ENCODE measurements at regions not wholly inside any gene's neighbourhood (a gene's known extent, or its start where the extent isn't known, plus 50 kb on each side); places are given as distances from the start of the nearest gene placed in this dataset.

- TF ChIP-seq MCM7 (IDR thresholded peaks at IDR 0.05) (no peak), TAL1 (IDR thresholded peaks at IDR 0.05) (no peak), ZNF316 (IDR thresholded peaks at IDR 0.05) (peak; percentile 45; the same call in 1 of the 2 replicates), CHD4 (IDR thresholded peaks at IDR 0.05; ENCODE audit: insufficient read depth, insufficient replicate concordance, low read depth, low read length, poor library complexity, severe bottlenecking) (no peak), ATF1 (CRISPR knock-in tag; IDR thresholded peaks at IDR 0.05) (no peak), ATF1 (tag; IDR thresholded peaks at IDR 0.05) (no peak), ZNF507 (tag; conservative IDR thresholded peaks at IDR 0.05) (no peak), RBM34 (IDR thresholded peaks at IDR 0.05; ENCODE audit: borderline replicate concordance, insufficient read depth, low read length) (no peak), HES1 (IDR thresholded peaks at IDR 0.05; ENCODE audit: low read depth) (no peak), ZNF184 (CRISPR knock-in tag; IDR thresholded peaks at IDR 0.05) (no peak), ELF4 (CRISPR knock-in tag; IDR thresholded peaks at IDR 0.05) (no peak), POLR2G (IDR thresholded peaks at IDR 0.05; ENCODE audit: low read depth, low read length) (no peak), MAFG (tag; conservative IDR thresholded peaks at IDR 0.05) (0 out of 2 replicates have a peak, but pooled peaks have one; percentile 10)
These were observed 416.6 kb upstream of the NECTIN3 start for GRCh38 chr3:110654843-110655502.

More at GRCh38 chr3:110654843-110655502, 416.6 kb upstream of the NECTIN3 start:
- H3K9me1 ChIP-seq (ENCODE audit: control insufficient read depth, insufficient read depth, low read length), result no peaks in the 10 kb centered on the region
- ChIA-PET CTCF (ENCODE audit: low intra/inter-chr PET ratio) (no interaction called here), POLR2A (interaction anchor here (0.7 kb wide), 1 partner anchor 11 kb away, joined by 3 read pairs; no protein-coding TSS in a partner anchor)
- no peaks in the 10 kb centered on the region for H3K9me3 ChIP-seq (replicated peaks; ENCODE audit: control insufficient read depth, insufficient read depth, low read depth, low read length)
- no peaks in the 10 kb centered on the region for H4K20me1 ChIP-seq (replicated peaks; ENCODE audit: control insufficient read depth, insufficient read depth, low read length)
- DNase-seq (ENCODE audit: extremely low read depth in 1 of 4, low spot score in 3 of 4), result no peak
- no peak overlapping the region for H3K4me3 ChIP-seq
- no peak overlapping the region for H3K4me2 ChIP-seq (ENCODE audit: insufficient read depth, low read length)
- H2AFZ ChIP-seq (ENCODE audit: low read depth, low read length), result no peak overlapping the region
- H3K4me1 ChIP-seq (replicated peaks in 1 of 2; ENCODE audit: control insufficient read depth in 2 of 2, insufficient read depth in 2 of 2, low read length in 2 of 2), result no peaks in the 10 kb centered on the region
- WGBS (ENCODE audit: insufficient coverage, low coverage, missing lambda C conversion rate), result 37% methylated on average over 3 of the region's 3 CpGs
- in situ Hi-C loops (cut with MboI) (no loop called here), intact Hi-C loops (cut with micrococcal nuclease) (no loop called here)
- peaks cover 2% of the 10 kb centered on the region; the same call in 1 of the 3 replicates for H3K36me3 ChIP-seq (ENCODE audit: control insufficient read depth, insufficient read depth, low read length)
- no peak for ATAC-seq
- no peak overlapping the region for H3K27ac ChIP-seq (ENCODE audit: extremely low read depth, low read depth, low read length)
- no peaks in the 10 kb centered on the region for H3K79me2 ChIP-seq (ENCODE audit: control insufficient read depth, insufficient read depth, low read length)
- H3K9ac ChIP-seq (ENCODE audit: insufficient read depth in 1 of 2, low read depth in 2 of 2, low read length in 2 of 2), result no peak overlapping the region
- BruUV-seq (replicated peaks), result no TSS peak
- H3K27me3 ChIP-seq (ENCODE audit: control insufficient read depth in 2 of 2, insufficient read depth in 2 of 2, low read length in 2 of 2), result no peaks in the 10 kb centered on the region
- FAIRE-seq, result no peak

All from K562 (cell line).